Activated naive CD4-positive, alpha-beta T cell (primary cell): ENCODE measurements at regions not wholly inside any gene's neighbourhood (a gene's known extent, or its start where the extent isn't known, plus 50 kb on each side); places are given as distances from the start of the nearest gene placed in this dataset.
"Not testable (repeated sequence)": the region's sequence is repeated elsewhere in the genome, so short reads cannot be mapped to it uniquely, and the experiment has no call there.

ENCODE experiments used
- DNase-seq, 4 experiments: peaks; one replicate each; lab custom pipeline; 2025; lab: John Stamatoyannopoulos, UW

GRCh38 chr1:149635290-149635899 lies 51.7 kb downstream of the PPIAL4C start:
- DNase-seq = peak in 1 of 4 experiments; percentile 5

GRCh38 chr1:149636286-149637122 lies 52.9 kb downstream of the PPIAL4C start:
- peak; percentile 76 to 88 (median 82) for DNase-seq

- DNase-seq = not testable (repeated sequence)
These were observed 54.8 kb downstream of the PPIAL4C start for GRCh38 chr1:149638481-149638880.

GRCh38 chr1:149638901-149639658 lies 55.4 kb downstream of the PPIAL4C start:
- DNase-seq = not testable (repeated sequence)

- DNase-seq = not testable (repeated sequence)
These were observed 57.5 kb downstream of the PPIAL4C start for GRCh38 chr1:149641179-149641578.

- not testable (repeated sequence) for DNase-seq
These were observed 61.2 kb downstream of the PPIAL4C start for GRCh38 chr1:149644818-149645217.

GRCh38 chr1:149646360-149647017 lies 62.8 kb downstream of the PPIAL4C start:
- DNase-seq = not testable (repeated sequence)

- DNase-seq = not testable (repeated sequence)
These were observed 63.3 kb downstream of the PPIAL4C start for GRCh38 chr1:149647018-149647373.

GRCh38 chr1:149657750-149658149 lies 74.1 kb downstream of the PPIAL4C start:
- not testable (repeated sequence) for DNase-seq

GRCh38 chr1:149658175-149658574 lies 74.5 kb downstream of the PPIAL4C start:
- not testable (repeated sequence) for DNase-seq

- DNase-seq = not testable (repeated sequence)
These were observed 81.0 kb downstream of the PPIAL4C start for GRCh38 chr1:149664624-149665023.

- not testable (repeated sequence) for DNase-seq
These were observed 81.4 kb downstream of the PPIAL4C start for GRCh38 chr1:149665033-149665432.

- not testable (repeated sequence) for DNase-seq
These were observed 81.9 kb downstream of the PPIAL4C start for GRCh38 chr1:149665528-149665927.

- DNase-seq = not testable (repeated sequence)
These were observed 89.7 kb downstream of the PPIAL4C start for GRCh38 chr1:149673231-149673909.

GRCh38 chr1:149674921-149675320 lies 91.3 kb downstream of the PPIAL4C start:
- not testable (repeated sequence) for DNase-seq

GRCh38 chr1:149677359-149677758 lies 93.7 kb downstream of the PPIAL4C start:
- not testable (repeated sequence) for DNase-seq

- DNase-seq = not testable (repeated sequence)
These were observed 95.8 kb upstream of the FCGR1A start for GRCh38 chr1:149686593-149687238.

GRCh38 chr1:149691399-149691798 lies 91.1 kb upstream of the FCGR1A start:
- not testable (repeated sequence) for DNase-seq

GRCh38 chr1:149692804-149693539 lies 89.5 kb upstream of the FCGR1A start:
- DNase-seq = peak in 1 of 4 experiments; percentile 12

- DNase-seq = not testable (repeated sequence)
These were observed 87.4 kb upstream of the FCGR1A start for GRCh38 chr1:149695066-149695465.
